PC-3 (cell line): ENCODE measurements at regions not wholly inside any gene's neighbourhood (a gene's known extent, or its start where the extent isn't known, plus 50 kb on each side); places are given as distances from the start of the nearest gene placed in this dataset.

Experiments used
- ATAC-seq: fragments of 200-7000 bp; cut with Tn5 transposase; 2 replicates; pipeline ENCODE4 v1.9.1; 2020; ENCODE audit warnings: mild to moderate bottlenecking, moderate library complexity
- BruUV-seq: library from RNA; stranded (reverse); fragments of 400-500 nt; replicated peaks from 2 replicates; lab custom pipeline; 2021; lab: Mats Ljungman, UMichigan
- CTCF ChIA-PET: fragments of 300-600 bp; sonication (Branson Sonifier 250); formaldehyde crosslinking; loops from one replicate; lab custom pipeline; 2022; ENCODE audit warnings: antibody characterized with exemption; lab: Charles Lee
- POLR2A ChIA-PET: fragments of 300-600 bp; sonication (Branson Sonifier 250); formaldehyde crosslinking; loops from one replicate; lab custom pipeline; 2022; ENCODE audit warnings: antibody characterized with exemption; ENCODE audit not compliant: unreplicated experiment; lab: Charles Lee
- DNase-seq: peaks from one replicate; pipeline ENCODE4 v3.0.0-alpha.2; 2015
- H2AFZ ChIP-seq: fragments of 300-600 bp; sonication (generic); 2 replicates; pipeline ENCODE4 v1.6.0; 2016; ENCODE audit warnings: antibody characterized with exemption, low read length
- H3F3A ChIP-seq: fragments of 300-600 bp; sonication (generic); one replicate; pipeline ENCODE4 v1.6.0; 2017; ENCODE audit warnings: antibody characterized with exemption, low read length, control low read depth, mild to moderate bottlenecking; ENCODE audit not compliant: unreplicated experiment
- H3K27ac ChIP-seq: fragments of 300-600 bp; sonication (generic); 2 replicates; pipeline ENCODE4 v1.5.1; 2016; ENCODE audit warnings: mild to moderate bottlenecking, low read length
- H3K27me3 ChIP-seq: fragments of 300-600 bp; sonication (generic); 2 replicates; pipeline ENCODE4 v1.6.1; 2016; ENCODE audit warnings: low read length, mixed read lengths
- H3K36me3 ChIP-seq: fragments of 300-600 bp; sonication (generic); 2 replicates; pipeline ENCODE4 v1.6.1; 2016; ENCODE audit warnings: low read depth, mixed run types, low read length, mixed read lengths
- H3K4me1 ChIP-seq: fragments of 300-600 bp; sonication (generic); 2 replicates; pipeline ENCODE4 v1.5.1; 2016; ENCODE audit warnings: low read length; ENCODE audit not compliant: insufficient read depth
- H3K4me2 ChIP-seq: fragments of 300-600 bp; sonication (generic); 2 replicates; pipeline ENCODE4 v1.6.0; 2016; ENCODE audit warnings: low read length
- H3K4me3 ChIP-seq: fragments of 300-600 bp; sonication (generic); 2 replicates; pipeline ENCODE4 v1.5.1; 2016; ENCODE audit warnings: mild to moderate bottlenecking, low read length, mixed read lengths
- H3K79me2 ChIP-seq: fragments of 300-600 bp; sonication (generic); 2 replicates; pipeline ENCODE4 v1.6.1; 2017; ENCODE audit warnings: low read length, mixed read lengths
- H3K9ac ChIP-seq: fragments of 300-600 bp; sonication (generic); 2 replicates; pipeline ENCODE4 v1.6.0; 2016; ENCODE audit warnings: mild to moderate bottlenecking, low read length
- H3K9me2 ChIP-seq: fragments of 300-600 bp; sonication (generic); replicated peaks from 2 replicates; pipeline ENCODE4 v1.6.1; 2016; ENCODE audit warnings: mixed run types, low read length, mixed read lengths
- H3K9me3 ChIP-seq: fragments of 300-600 bp; sonication (generic); 2 replicates; pipeline ENCODE4 v1.6.1; 2016; ENCODE audit warnings: low read length, mixed read lengths
- H4K20me1 ChIP-seq: fragments of 300-600 bp; sonication (generic); 2 replicates; pipeline ENCODE4 v1.6.1; 2016; ENCODE audit warnings: low read length, mixed read lengths
- CTCF ChIP-seq: fragments of 300-600 bp; sonication (generic); conservative IDR thresholded peaks from 2 replicates; pipeline ENCODE4 v1.5.1; 2017; ENCODE audit warnings: antibody characterized with exemption, low read depth, mild to moderate bottlenecking, low read length
- EZH2 ChIP-seq: fragments of 300-600 bp; sonication (generic); IDR thresholded peaks from one replicate; pipeline ENCODE4 v1.6.1; 2017; ENCODE audit warnings: antibody characterized with exemption, mild to moderate bottlenecking, low read length; ENCODE audit not compliant: unreplicated experiment
- EZH2phosphoT487 ChIP-seq: fragments of 300-600 bp; sonication (generic); IDR thresholded peaks from 2 replicates; pipeline ENCODE4 v1.6.1; 2018; ENCODE audit warnings: mild to moderate bottlenecking, antibody characterized with exemption, low read length, borderline replicate concordance
- intact Hi-C: fragments of 100-400 bp; cut with micrococcal nuclease; formaldehyde crosslinking; loops from 2 replicates; pipeline ENCODE4 v1.9.0; 2023

GRCh38 chr10:133015816-133016462, 71.8 kb upstream of the ADGRA1 start:
- intact Hi-C loops, result no loop called here
- no peak overlapping the region for H2AFZ ChIP-seq
- no peak overlapping the region for H3K9ac ChIP-seq
- H3K27me3 ChIP-seq, result no peaks in the 10 kb centered on the region
- H3K4me3 ChIP-seq, result no peak overlapping the region
- H3F3A ChIP-seq, result no peaks in the 10 kb centered on the region
- TF ChIP-seq EZH2 (no peak), EZH2phosphoT487 (no peak), CTCF (no peak)
- no peaks in the 10 kb centered on the region for H3K4me1 ChIP-seq
- ChIA-PET POLR2A (no interaction called here), CTCF (no interaction called here)
- BruUV-seq, result no TSS peak
- H4K20me1 ChIP-seq, result no peaks in the 10 kb centered on the region
- H3K4me2 ChIP-seq, result no peak overlapping the region
- no peaks in the 10 kb centered on the region for H3K9me3 ChIP-seq
- no peaks in the 10 kb centered on the region for H3K9me2 ChIP-seq
- no peak for DNase-seq
- no peak for ATAC-seq
- H3K27ac ChIP-seq, result no peak overlapping the region
- H3K79me2 ChIP-seq, result no peaks in the 10 kb centered on the region
- no peaks in the 10 kb centered on the region for H3K36me3 ChIP-seq

GRCh38 chr10:133015321-133015720, 72.4 kb upstream of the ADGRA1 start:
- H2AFZ ChIP-seq, result no peak overlapping the region
- DNase-seq (no peak), ATAC-seq (no peak)
- H3K27me3 ChIP-seq, result no peaks in the 10 kb centered on the region
- no peaks in the 10 kb centered on the region for H3F3A ChIP-seq
- H3K9me2 ChIP-seq, result no peaks in the 10 kb centered on the region
- CTCF ChIA-PET, result no interaction called here
- H3K36me3 ChIP-seq, result no peaks in the 10 kb centered on the region
- no peaks in the 10 kb centered on the region for H3K4me1 ChIP-seq
- no peaks in the 10 kb centered on the region for H4K20me1 ChIP-seq
- no peak overlapping the region for H3K4me3 ChIP-seq
- H3K79me2 ChIP-seq, result no peaks in the 10 kb centered on the region
- POLR2A ChIA-PET, result no interaction called here
- no peak overlapping the region for H3K9ac ChIP-seq
- intact Hi-C loops, result no loop called here
- no peaks in the 10 kb centered on the region for H3K9me3 ChIP-seq
- BruUV-seq, result no TSS peak
- H3K27ac ChIP-seq, result no peak overlapping the region
- no peak overlapping the region for H3K4me2 ChIP-seq
- no peak for TF ChIP-seq EZH2phosphoT487
- TF ChIP-seq CTCF, result no peak
- TF ChIP-seq EZH2, result no peak

GRCh38 chr10:133014416-133015210, 72.2 kb upstream of the CFAP46 start:
- no peaks in the 10 kb centered on the region for H3K27me3 ChIP-seq
- BruUV-seq, result no TSS peak
- intact Hi-C loops, result no loop called here

More at GRCh38 chr10:133014416-133015210, 72.2 kb upstream of the CFAP46 start:
- H4K20me1 ChIP-seq, result no peaks in the 10 kb centered on the region
- DNase-seq, result no peak
- no peak overlapping the region for H3K4me2 ChIP-seq
- H2AFZ ChIP-seq, result no peak overlapping the region
- no peaks in the 10 kb centered on the region for H3K9me3 ChIP-seq
- no peaks in the 10 kb centered on the region for H3K9me2 ChIP-seq
- no peak overlapping the region for H3K9ac ChIP-seq
- H3K4me3 ChIP-seq, result no peak overlapping the region
- H3F3A ChIP-seq, result no peaks in the 10 kb centered on the region
- no peak overlapping the region for H3K27ac ChIP-seq
- TF ChIP-seq CTCF, result no peak
- no peak for TF ChIP-seq EZH2
- TF ChIP-seq EZH2phosphoT487, result no peak
- H3K36me3 ChIP-seq, result no peaks in the 10 kb centered on the region
- no peaks in the 10 kb centered on the region for H3K79me2 ChIP-seq
- CTCF ChIA-PET, result no interaction called here
- no peaks in the 10 kb centered on the region for H3K4me1 ChIP-seq
- POLR2A ChIA-PET, result no interaction called here
- ATAC-seq, result no peak
